H9 (cell line): ENCODE measurements at regions not wholly inside any gene's neighbourhood (a gene's known extent, or its start where the extent isn't known, plus 50 kb on each side); places are given as distances from the start of the nearest gene placed in this dataset.

Experiments
- DNase-seq: peaks from one replicate; pipeline ENCODE4 v3.0.0-alpha.2; 2017
- H2AFZ ChIP-seq: one replicate; pipeline ENCODE4 v1.6.1; 2013; ENCODE audit warnings: mild to moderate bottlenecking, low read length, control low read depth, moderate library complexity
- H2AK5ac ChIP-seq: 2 replicates; pipeline ENCODE4 v1.6.1; 2013; ENCODE audit warnings: low read length, control low read depth, mixed read lengths; ENCODE audit not compliant: insufficient read length
- H2BK120ac ChIP-seq: one replicate; pipeline ENCODE4 v1.6.1; 2013; ENCODE audit warnings: low read depth, mild to moderate bottlenecking, low read length, control low read depth, inconsistent platforms; ENCODE audit not compliant: poor library complexity, severe bottlenecking
- H2BK12ac ChIP-seq: 2 replicates; pipeline ENCODE4 v1.6.1; 2013; ENCODE audit warnings: low read length, control low read depth, mixed read lengths, low read depth; ENCODE audit not compliant: insufficient read length
- H2BK15ac ChIP-seq: 2 replicates; pipeline ENCODE4 v1.6.1; 2013; ENCODE audit warnings: low read depth, low read length, control low read depth
- H2BK20ac ChIP-seq: one replicate; pipeline ENCODE4 v1.6.1; 2013; ENCODE audit warnings: low read depth, mild to moderate bottlenecking, low read length, control low read depth, inconsistent platforms; ENCODE audit not compliant: poor library complexity, severe bottlenecking
- H2BK5ac ChIP-seq: 2 replicates; pipeline ENCODE4 v1.6.1; 2013; ENCODE audit warnings: low read length, control low read depth, mixed read lengths; ENCODE audit not compliant: insufficient read length
- H3K14ac ChIP-seq: 2 replicates; pipeline ENCODE4 v1.6.1; 2013; ENCODE audit warnings: low read length, control low read depth; ENCODE audit not compliant: insufficient read depth
- H3K18ac ChIP-seq: 2 replicates; pipeline ENCODE4 v1.6.1; 2013; ENCODE audit warnings: low read depth, mild to moderate bottlenecking, mixed read lengths, low read length, control low read depth; ENCODE audit not compliant: insufficient read length
- H3K23ac ChIP-seq: 2 replicates; pipeline ENCODE4 v1.6.1; 2013; ENCODE audit warnings: low read length, control low read depth, mixed read lengths, low read depth; ENCODE audit not compliant: insufficient read length
- H3K23me2 ChIP-seq: 2 replicates; pipeline ENCODE4 v1.6.1; 2013; ENCODE audit warnings: low read depth, mild to moderate bottlenecking, mixed read lengths, low read length, control low read depth; ENCODE audit not compliant: insufficient read length, poor library complexity, severe bottlenecking
- H3K27ac ChIP-seq: 2 replicates; pipeline ENCODE4 v1.5.1; 2013; ENCODE audit warnings: low read length, control low read depth, mixed read lengths, low read depth; ENCODE audit not compliant: insufficient read length
- H3K27me3 ChIP-seq: 2 replicates; pipeline ENCODE4 v1.6.1; 2013; ENCODE audit warnings: low read length, control low read depth, inconsistent platforms; ENCODE audit not compliant: insufficient read depth
- H3K4ac ChIP-seq: 2 replicates; pipeline ENCODE4 v1.6.1; 2013; ENCODE audit warnings: low read depth, mild to moderate bottlenecking, control low read depth, inconsistent platforms, low read length, moderate library complexity
- H3K4me1 ChIP-seq: 2 replicates; pipeline ENCODE4 v1.6.1; 2013; ENCODE audit warnings: low read length, control low read depth, inconsistent platforms; ENCODE audit not compliant: insufficient read depth
- H3K4me2 ChIP-seq: 2 replicates; pipeline ENCODE4 v1.6.1; 2013; ENCODE audit warnings: low read length, control low read depth, mixed read lengths; ENCODE audit not compliant: insufficient read length, insufficient read depth
- H3K56ac ChIP-seq: 2 replicates; pipeline ENCODE4 v1.6.1; 2013; ENCODE audit warnings: low read depth, mild to moderate bottlenecking, mixed read lengths, low read length, control low read depth; ENCODE audit not compliant: insufficient read length
- H3K79me1 ChIP-seq: 2 replicates; pipeline ENCODE4 v1.6.1; 2013; ENCODE audit warnings: low read depth, mild to moderate bottlenecking, moderate library complexity, low read length, control low read depth, inconsistent platforms; ENCODE audit not compliant: insufficient read depth, poor library complexity, severe bottlenecking
- H3K79me2 ChIP-seq: 2 replicates; pipeline ENCODE4 v1.6.1; 2013; ENCODE audit warnings: low read length, control low read depth, inconsistent platforms; ENCODE audit not compliant: insufficient read depth
- H3K9ac ChIP-seq: 2 replicates; pipeline ENCODE4 v1.6.1; 2013; ENCODE audit warnings: low read length, control low read depth, mixed read lengths; ENCODE audit not compliant: insufficient read length; ENCODE audit errors: extremely low read depth
- H3K9me3 ChIP-seq: one replicate; pipeline ENCODE4 v1.6.1; 2013; ENCODE audit warnings: low read depth, low read length, inconsistent platforms; ENCODE audit not compliant: control insufficient read depth
- H3T11ph ChIP-seq: one replicate; pipeline ENCODE4 v1.6.1; 2013; ENCODE audit warnings: mild to moderate bottlenecking, low read length, control low read depth, inconsistent platforms
- H4K20me1 ChIP-seq: one replicate; pipeline ENCODE4 v1.6.1; 2013; ENCODE audit not compliant: control insufficient read depth, insufficient read length, insufficient read depth
- H4K5ac ChIP-seq: 2 replicates; pipeline ENCODE4 v1.6.1; 2013; ENCODE audit warnings: low read depth, mild to moderate bottlenecking, mixed read lengths, low read length, control low read depth; ENCODE audit not compliant: insufficient read length
- H4K8ac ChIP-seq: replicated peaks from 2 replicates; pipeline ENCODE4 v1.6.1; 2013; ENCODE audit warnings: low read length, control low read depth, mixed read lengths, low read depth; ENCODE audit not compliant: insufficient read length
- H4K91ac ChIP-seq: 2 replicates; pipeline ENCODE4 v1.6.1; 2013; ENCODE audit warnings: low read depth, mild to moderate bottlenecking, moderate library complexity, mixed read lengths, low read length, control low read depth; ENCODE audit not compliant: insufficient read length
- H3K27ac Mint-ChIP-seq, 3 experiments: 2 replicates in 2 of 3; 3 replicates in 1 of 3; pipeline ENCODE4 v1.8.0; 2020 to 2021; ENCODE audit warnings: mixed read lengths in 3 of 3, mild to moderate bottlenecking in 1 of 3, moderate library complexity in 1 of 3
- H3K27me3 Mint-ChIP-seq: 2 replicates; pipeline ENCODE4 v1.8.0; 2021; ENCODE audit warnings: low read depth, mild to moderate bottlenecking, moderate library complexity, mixed read lengths
- H3K36me3 Mint-ChIP-seq, 3 experiments: 2 replicates in 2 of 3; 3 replicates in 1 of 3; pipeline ENCODE4 v1.8.0; 2020 to 2021; ENCODE audit warnings: low read depth in 3 of 3, mixed read lengths in 3 of 3; ENCODE audit not compliant: insufficient read depth in 1 of 3
- H3K4me1 Mint-ChIP-seq, 2 experiments: 2 replicates each; pipeline ENCODE4 v1.8.0; 2020; ENCODE audit warnings: mixed read lengths in 2 of 2
- H3K4me3 Mint-ChIP-seq, 2 experiments: 2 replicates in 1 of 2; 3 replicates in 1 of 2; pipeline ENCODE4 v1.8.0; 2020 to 2021; ENCODE audit warnings: mild to moderate bottlenecking in 2 of 2, mixed read lengths in 2 of 2, moderate library complexity in 1 of 2
- H3K9me3 Mint-ChIP-seq, 2 experiments: 2 replicates in 1 of 2; 3 replicates in 1 of 2; pipeline ENCODE4 v1.8.0; 2020; ENCODE audit warnings: mild to moderate bottlenecking in 2 of 2, mixed read lengths in 2 of 2, moderate library complexity in 1 of 2
- CTCF ChIP-seq: fragments of 200-600 bp; sonication (generic); conservative IDR thresholded peaks from 3 replicates; pipeline ENCODE4 v1.8.0; 2021; ENCODE audit warnings: antibody characterized with exemption, mild to moderate bottlenecking
- WGBS: extraction: QIAGEN DNeasy Blood & Tissue Kit; methylation state at CpG from one replicate; pipeline ENCODE4 v1.1.7; 2013; ENCODE audit warnings: missing lambda C conversion rate, low lambda C conversion rate, mixed read lengths; ENCODE audit not compliant: insufficient read length; ENCODE audit errors: extremely low coverage; 5-methylcytosine and 5-hydroxymethylcytosine counted together

- Histone ChIP-seq H2AK5ac (no peak overlapping the region), H3K27ac (no peak overlapping the region), H2BK5ac (no peak overlapping the region), H3K9me3 (no peaks in the 10 kb centered on the region), H3K56ac (no peak overlapping the region), H3K4me2 (no peak overlapping the region), H4K91ac (no peak overlapping the region), H3K14ac (no peak overlapping the region), H3K9ac (no peak overlapping the region), H2BK20ac (no peak overlapping the region), H3T11ph (no peak overlapping the region), H2BK15ac (no peak overlapping the region), H4K8ac (no peak overlapping the region), H2BK120ac (no peak overlapping the region), H4K20me1 (no peaks in the 10 kb centered on the region), H3K79me1 (no peaks in the 10 kb centered on the region), H3K27me3 (no peaks in the 10 kb centered on the region), H3K4me1 (no peaks in the 10 kb centered on the region), H3K23me2 (no peaks in the 10 kb centered on the region), H3K23ac (no peak overlapping the region), H2BK12ac (no peak overlapping the region), H3K79me2 (no peaks in the 10 kb centered on the region), H3K4ac (no peak overlapping the region), H3K18ac (no peak overlapping the region), H2AFZ (no peak overlapping the region), H4K5ac (no peak overlapping the region)
- Mint-ChIP-seq H3K27ac (no peak overlapping the region), H3K4me1 (no peaks in the 10 kb centered on the region), H3K36me3 (no peaks in the 10 kb centered on the region), H3K4me3 (no peak overlapping the region), H3K27me3 (peaks cover 14% of the 10 kb centered on the region), H3K9me3 (no peaks in the 10 kb centered on the region; a peak in 2 of 5 replicates)
- TF ChIP-seq CTCF, result no peak
- no peak for DNase-seq
- no CpG with 5 or more reads among the region's 6 CpGs for WGBS
These were observed 165.0 kb upstream of the RBFOX1 start for GRCh38 chr16:7167626-7168025.
